Activated CD4-positive, alpha-beta T cell treated with anti-CD3 and anti-CD28 coated beads for 36 hours (primary cell): ENCODE measurements at regions not wholly inside any gene's neighbourhood (a gene's known extent, or its start where the extent isn't known, plus 50 kb on each side); places are given as distances from the start of the nearest gene placed in this dataset.
"Not testable (repeated sequence)": the region's sequence is repeated elsewhere in the genome, so short reads cannot be mapped to it uniquely, and the experiment has no call there.

Source experiments
- ATAC-seq: fragments of 200-7000 bp; cut with Tn5 transposase; one replicate; pipeline ENCODE4 v1.10.0; 2021; ENCODE audit warnings: mild to moderate bottlenecking, moderate library complexity
- CTCF ChIA-PET: fragments of 350-600 bp; sonication (Branson Sonifier 250); formaldehyde crosslinking; loops from one replicate; lab custom pipeline; 2021; ENCODE audit warnings: antibody characterized with exemption; lab: Charles Lee
- POLR2A ChIA-PET: fragments of 350-600 bp; sonication (Branson Sonifier 250); formaldehyde crosslinking; loops from one replicate; lab custom pipeline; 2021; ENCODE audit warnings: antibody characterized with exemption, inconsistent platforms; lab: Charles Lee
- DNase-seq: peaks from one replicate; pipeline ENCODE4 v3.0.0-alpha.2; 2020
- H3K27ac Mint-ChIP-seq: one replicate; pipeline ENCODE4 v1.8.0; 2021; ENCODE audit warnings: mixed read lengths
- H3K27me3 Mint-ChIP-seq: one replicate; pipeline ENCODE4 v1.8.0; 2021; ENCODE audit warnings: mixed read lengths
- H3K36me3 Mint-ChIP-seq: one replicate; pipeline ENCODE4 v1.8.0; 2021; ENCODE audit warnings: low read depth, mixed read lengths
- H3K4me1 Mint-ChIP-seq: one replicate; pipeline ENCODE4 v1.8.0; 2021; ENCODE audit warnings: mixed read lengths
- H3K4me3 Mint-ChIP-seq: one replicate; pipeline ENCODE4 v1.8.0; 2021; ENCODE audit warnings: mild to moderate bottlenecking, moderate library complexity, mixed read lengths
- H3K9me3 Mint-ChIP-seq: one replicate; pipeline ENCODE4 v1.8.0; 2021; ENCODE audit warnings: low read depth, mixed read lengths
- intact Hi-C, 2 experiments: fragments of 100-400 bp; cut with DNase I in 1 of 2; cut with micrococcal nuclease in 1 of 2; formaldehyde crosslinking; loops; one replicate each; pipeline versions ENCODE4 v1.14.2 to v1.15.1; 2022 to 2024; cut with DNase I, micrococcal nuclease

GRCh38 chr17:45578516-45579455 is 88.3 kb upstream of the PLEKHM1 start:
- POLR2A ChIA-PET = no interaction called here
- Mint-ChIP-seq H3K36me3 (peaks cover 5% of the 10 kb centered on the region), H3K4me1 (peaks cover 48% of the 10 kb centered on the region), H3K27me3 (no peaks in the 10 kb centered on the region), H3K9me3 (no peaks in the 10 kb centered on the region), H3K27ac (no peak overlapping the region), H3K4me3 (no peak overlapping the region)
- DNase-seq = no peak
- CTCF ChIA-PET = no interaction called here
- no peak for ATAC-seq
- intact Hi-C loops = no loop called here

GRCh38 chr17:45579529-45580495 is 89.3 kb upstream of the PLEKHM1 start:
- no peak overlapping the region for H3K27ac Mint-ChIP-seq
- intact Hi-C loops = loop anchor here in 1 of 2 experiments (5.0 kb wide), 1 partner anchor 268 kb away; no protein-coding TSS in a partner anchor
- CTCF ChIA-PET = no interaction called here

GRCh38 chr17:45580924-45581323 is 90.4 kb upstream of the PLEKHM1 start:
- Mint-ChIP-seq H3K4me1 (peaks cover 30% of the 10 kb centered on the region), H3K27me3 (no peaks in the 10 kb centered on the region), H3K4me3 (no peak overlapping the region), H3K9me3 (no peaks in the 10 kb centered on the region), H3K27ac (no peak overlapping the region), H3K36me3 (peaks cover 8% of the 10 kb centered on the region)
- DNase-seq (no peak), ATAC-seq (no peak)
- ChIA-PET CTCF (no interaction called here), POLR2A (no interaction called here)
- intact Hi-C loops = loop anchor here in 1 of 2 experiments (5.0 kb wide), 1 partner anchor 269 kb away; no protein-coding TSS in a partner anchor

More at GRCh38 chr17:45579529-45580495, 89.3 kb upstream of the PLEKHM1 start:
- no peaks in the 10 kb centered on the region for H3K27me3 Mint-ChIP-seq
- H3K4me1 Mint-ChIP-seq = peaks cover 38% of the 10 kb centered on the region
- POLR2A ChIA-PET = no interaction called here
- peaks cover 8% of the 10 kb centered on the region for H3K36me3 Mint-ChIP-seq
- no peak overlapping the region for H3K4me3 Mint-ChIP-seq
- ATAC-seq (no peak), DNase-seq (no peak)
- no peaks in the 10 kb centered on the region for H3K9me3 Mint-ChIP-seq

- POLR2A ChIA-PET = no interaction called here
- Mint-ChIP-seq H3K27ac (no peak overlapping the region), H3K4me3 (no peak overlapping the region), H3K4me1 (peaks cover 27% of the 10 kb centered on the region), H3K36me3 (peaks cover 5% of the 10 kb centered on the region), H3K27me3 (no peaks in the 10 kb centered on the region), H3K9me3 (no peaks in the 10 kb centered on the region)
- intact Hi-C loops = loop anchor here in 1 of 2 experiments (5.0 kb wide), 1 partner anchor 270 kb away; no protein-coding TSS in a partner anchor
- DNase-seq = no peak
- CTCF ChIA-PET = no interaction called here
- no peak for ATAC-seq
These were observed 91.3 kb upstream of the PLEKHM1 start for GRCh38 chr17:45581860-45582259.

GRCh38 chr17:45584092-45585036 is 93.8 kb upstream of the PLEKHM1 start:
- no peaks in the 10 kb centered on the region for H3K27me3 Mint-ChIP-seq
- peak overlapping the region; percentile 94 for H3K27ac Mint-ChIP-seq
- peak; percentile 48 for ATAC-seq
- H3K36me3 Mint-ChIP-seq = peaks cover 5% of the 10 kb centered on the region
- H3K9me3 Mint-ChIP-seq = no peaks in the 10 kb centered on the region
- ChIA-PET POLR2A (no interaction called here), CTCF (no interaction called here)
- peak overlapping the region; percentile 90 for H3K4me3 Mint-ChIP-seq
- H3K4me1 Mint-ChIP-seq = peaks cover 24% of the 10 kb centered on the region
- DNase-seq = peak; percentile 78
- intact Hi-C loops = loop anchor here in 1 of 2 experiments (1.0 to 5.0 kb wide), 5 partner anchors 94 to 366 kb away; partner anchors contain the start of gene PLEKHM1

GRCh38 chr17:45585037-45585733 is 94.7 kb upstream of the PLEKHM1 start:
- intact Hi-C loops = loop anchor here in 1 of 2 experiments (2.0 kb wide), 3 partner anchors 94 to 366 kb away; partner anchors contain the start of gene PLEKHM1
- H3K27me3 Mint-ChIP-seq, POLR2A ChIA-PET, CTCF ChIA-PET, H3K9me3 Mint-ChIP-seq, H3K36me3 Mint-ChIP-seq: not testable (repeated sequence)
- Mint-ChIP-seq H3K27ac (peak overlapping the region; percentile 81), H3K4me3 (peak overlapping the region; percentile 90), H3K4me1 (peaks cover 16% of the 10 kb centered on the region)
- peak; percentile 93 for DNase-seq
- ATAC-seq = peak; percentile 81

- peak; percentile 18 for ATAC-seq
- H3K4me3 Mint-ChIP-seq = peak overlapping the region; percentile 90
- H3K9me3 Mint-ChIP-seq, POLR2A ChIA-PET, H3K36me3 Mint-ChIP-seq, H3K27me3 Mint-ChIP-seq: not testable (repeated sequence)
- intact Hi-C loops = loop anchor here in 1 of 2 experiments (2.0 kb wide), 3 partner anchors 95 to 367 kb away; partner anchors contain the start of gene PLEKHM1
- CTCF ChIA-PET = interaction anchor here (0.5 to 0.6 kb wide), 2 partner anchors 302 to 668 kb away, joined by 3 read pairs; no protein-coding TSS in a partner anchor
- DNase-seq = peak; percentile 63
- peak overlapping the region; percentile 81 for H3K27ac Mint-ChIP-seq
- H3K4me1 Mint-ChIP-seq = peaks cover 13% of the 10 kb centered on the region
These were observed 95.5 kb upstream of the PLEKHM1 start for GRCh38 chr17:45585794-45586650.

- peak; percentile 7 for DNase-seq
- POLR2A ChIA-PET, H3K4me3 Mint-ChIP-seq, H3K27me3 Mint-ChIP-seq, H3K27ac Mint-ChIP-seq, intact Hi-C loops, H3K36me3 Mint-ChIP-seq, ATAC-seq, H3K9me3 Mint-ChIP-seq: not testable (repeated sequence)
- peaks cover 11% of the 10 kb centered on the region for H3K4me1 Mint-ChIP-seq
- CTCF ChIA-PET = interaction anchor here (0.5 kb wide), 1 partner anchor 668 kb away, joined by 3 read pairs; no protein-coding TSS in a partner anchor
These were observed 96.1 kb upstream of the PLEKHM1 start for GRCh38 chr17:45586651-45586934.

- H3K36me3 Mint-ChIP-seq, H3K9me3 Mint-ChIP-seq, H3K4me1 Mint-ChIP-seq, H3K27me3 Mint-ChIP-seq, H3K4me3 Mint-ChIP-seq, H3K27ac Mint-ChIP-seq, CTCF ChIA-PET, POLR2A ChIA-PET: not testable (repeated sequence)
- ATAC-seq (peak; percentile 96), DNase-seq (peak; percentile 85)
- intact Hi-C loops = loop anchor here in 1 of 2 experiments (5.0 kb wide), 1 partner anchor 165 kb away; no protein-coding TSS in a partner anchor
These were observed 102.0 kb upstream of the PLEKHM1 start for GRCh38 chr17:45592433-45592923.
